ENCODE measurements at regions not wholly inside any gene's neighbourhood (a gene's known extent, or its start where the extent isn't known, plus 50 kb on each side); places are given as distances from the start of the nearest gene placed in this dataset.

DNA sequence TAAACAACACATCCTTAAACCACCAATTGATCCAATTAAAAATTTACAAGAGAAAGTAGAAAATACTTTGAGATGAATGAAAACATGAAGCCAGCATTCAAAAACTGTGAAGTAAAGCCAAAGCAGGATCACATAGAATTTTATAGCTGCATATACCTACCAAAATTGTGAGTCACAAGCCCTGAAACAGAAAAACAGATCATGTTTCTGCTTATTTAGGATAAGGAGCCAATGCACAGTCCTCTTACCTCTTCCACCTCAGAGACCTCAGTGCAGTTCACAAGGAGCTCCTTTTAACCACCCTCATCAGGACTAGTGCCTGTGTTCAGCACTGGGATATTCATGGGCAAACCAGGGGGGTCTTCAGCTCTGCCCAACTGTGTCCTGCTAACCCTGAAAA lies 386.7 kb downstream of the TECRL start:
- Histone ChIP-seq H3K27ac (no peak overlapping the region), H3K36me3 (no peaks in the 10 kb centered on the region), H3K9me3 (peaks cover 0 to 19% of the 10 kb centered on the region in 2 donors), H3K27me3 (no peaks in the 10 kb centered on the region), H3K4me1 (no peaks in the 10 kb centered on the region), H3K4me3 (no peak overlapping the region)
- TF ChIP-seq, protein P1, sequence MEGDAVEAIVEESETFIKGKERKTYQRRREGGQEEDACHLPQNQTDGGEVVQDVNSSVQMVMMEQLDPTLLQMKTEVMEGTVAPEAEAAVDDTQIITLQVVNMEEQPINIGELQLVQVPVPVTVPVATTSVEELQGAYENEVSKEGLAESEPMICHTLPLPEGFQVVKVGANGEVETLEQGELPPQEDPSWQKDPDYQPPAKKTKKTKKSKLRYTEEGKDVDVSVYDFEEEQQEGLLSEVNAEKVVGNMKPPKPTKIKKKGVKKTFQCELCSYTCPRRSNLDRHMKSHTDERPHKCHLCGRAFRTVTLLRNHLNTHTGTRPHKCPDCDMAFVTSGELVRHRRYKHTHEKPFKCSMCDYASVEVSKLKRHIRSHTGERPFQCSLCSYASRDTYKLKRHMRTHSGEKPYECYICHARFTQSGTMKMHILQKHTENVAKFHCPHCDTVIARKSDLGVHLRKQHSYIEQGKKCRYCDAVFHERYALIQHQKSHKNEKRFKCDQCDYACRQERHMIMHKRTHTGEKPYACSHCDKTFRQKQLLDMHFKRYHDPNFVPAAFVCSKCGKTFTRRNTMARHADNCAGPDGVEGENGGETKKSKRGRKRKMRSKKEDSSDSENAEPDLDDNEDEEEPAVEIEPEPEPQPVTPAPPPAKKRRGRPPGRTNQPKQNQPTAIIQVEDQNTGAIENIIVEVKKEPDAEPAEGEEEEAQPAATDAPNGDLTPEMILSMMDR (IDR thresholded peaks at IDR 0.05), result no peak
- intact Hi-C loops (cut with DNase I), result no loop called here
- no peak for DNase-seq
- no peak for ATAC-seq

DNA sequence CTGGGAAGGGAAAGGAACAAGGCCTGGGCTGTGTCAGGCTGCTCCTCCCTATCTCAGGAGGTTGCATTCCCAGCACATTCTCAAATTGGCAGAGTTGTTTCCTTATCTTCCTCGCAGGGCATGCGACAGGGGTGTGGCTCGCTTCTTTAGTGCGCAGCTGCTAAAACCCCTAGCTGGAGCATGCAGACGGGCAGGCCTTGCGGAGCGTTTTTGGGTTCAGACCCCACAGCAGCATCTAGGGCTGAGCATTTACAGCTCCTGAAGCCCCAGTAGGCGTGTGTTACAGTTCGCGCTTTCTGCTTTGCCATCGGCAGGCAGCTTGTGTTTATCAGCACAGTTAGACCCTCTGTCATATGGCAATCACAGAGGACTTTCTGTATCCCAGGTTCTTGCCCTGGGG lies 392.4 kb downstream of the TECRL start:
- Histone ChIP-seq H3K4me1 (no peaks in the 10 kb centered on the region), H3K27ac (no peak overlapping the region), H3K9me3 (peaks cover 0 to 10% of the 10 kb centered on the region in 2 donors), H3K36me3 (no peaks in the 10 kb centered on the region), H3K27me3 (no peaks in the 10 kb centered on the region), H3K4me3 (no peak overlapping the region)
- DNase-seq (peak in 1 of 4 donors; percentile 41), ATAC-seq (no peak)
- intact Hi-C loops (cut with DNase I), result no loop called here
- TF ChIP-seq, protein P1 (IDR thresholded peaks at IDR 0.05), result no peak

DNA sequence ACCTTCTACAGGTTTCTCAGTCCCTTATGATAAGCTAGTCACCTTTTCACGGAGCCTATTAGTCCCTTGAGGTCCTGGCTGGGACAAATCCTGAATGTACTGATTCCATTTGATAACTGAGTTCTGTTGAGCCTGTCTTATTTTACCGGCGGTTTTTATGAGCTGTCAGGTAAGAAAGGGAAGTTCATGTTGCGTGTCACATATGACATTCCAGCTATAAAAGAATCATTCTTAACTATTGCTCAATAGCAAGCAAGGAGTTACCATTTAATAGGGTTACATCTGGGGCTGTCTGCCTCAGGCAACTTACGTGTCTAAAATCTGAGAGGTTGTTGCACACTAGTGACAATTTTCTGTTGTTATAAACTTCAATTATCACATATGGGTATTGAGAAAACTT lies 394.6 kb downstream of the TECRL start:
- Histone ChIP-seq H3K9me3 (no peaks in the 10 kb centered on the region), H3K4me1 (no peaks in the 10 kb centered on the region), H3K27me3 (no peaks in the 10 kb centered on the region), H3K4me3 (no peak overlapping the region), H3K27ac (no peak overlapping the region), H3K36me3 (no peaks in the 10 kb centered on the region)
- TF ChIP-seq, protein P1 (IDR thresholded peaks at IDR 0.05), result no peak
- DNase-seq (no peak), ATAC-seq (no peak)
- intact Hi-C loops (cut with DNase I), result no loop called here

DNA sequence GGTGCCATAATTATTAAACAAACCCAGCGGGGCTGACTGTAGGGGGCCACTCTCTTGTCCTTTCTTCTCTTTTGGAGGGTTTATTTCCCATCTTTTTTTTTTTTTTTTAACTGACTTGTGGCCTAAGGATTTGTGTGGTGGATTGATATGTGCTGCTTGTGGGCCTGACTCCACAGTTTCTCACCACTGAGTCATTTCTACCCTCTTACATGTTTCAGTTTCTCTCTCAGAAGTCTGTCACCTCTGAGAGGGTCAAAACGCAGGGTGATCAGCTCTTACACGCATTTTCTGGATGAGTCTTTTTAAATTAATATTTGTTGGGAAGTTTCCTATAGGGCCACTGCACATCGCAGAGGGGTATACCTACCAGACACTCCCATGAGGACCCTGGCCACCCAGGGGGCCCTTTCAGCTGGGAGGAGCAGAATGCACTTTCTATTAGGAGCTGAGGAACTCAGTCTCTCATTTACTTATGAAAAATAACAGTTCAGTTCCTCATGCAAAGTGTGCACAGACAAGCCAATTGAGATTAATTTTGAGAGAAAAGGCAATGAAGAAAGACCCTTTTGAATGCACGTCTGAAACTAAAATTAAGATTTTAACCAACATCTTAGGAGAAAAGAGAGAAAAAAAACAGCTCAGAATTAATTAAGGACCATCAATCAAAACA lies 407.9 kb downstream of the TECRL start:
- intact Hi-C loops (cut with DNase I), result no loop called here
- ATAC-seq, result no peak

DNA sequence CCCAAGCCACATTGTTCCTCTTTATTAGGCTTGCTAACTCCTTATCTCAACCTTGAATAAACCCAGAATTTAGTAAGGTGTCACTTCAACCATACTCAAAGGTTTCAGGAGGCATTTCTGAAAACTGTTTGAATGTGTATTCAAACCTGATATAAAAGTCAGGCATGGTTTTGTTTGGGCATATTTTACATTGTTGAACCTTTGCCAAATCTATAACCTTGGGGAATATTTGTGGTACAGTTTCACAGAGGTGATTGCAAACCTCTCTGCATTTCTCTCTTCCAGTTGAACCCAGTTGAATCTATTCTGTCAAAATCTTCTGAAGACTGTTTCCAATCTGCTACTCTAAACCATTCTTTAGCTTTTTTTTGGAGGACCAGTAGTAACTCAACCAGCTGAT lies 409.0 kb downstream of the TECRL start:
- ATAC-seq (no peak), DNase-seq (no peak)
- Histone ChIP-seq H3K9me3 (peaks cover 0 to 2% of the 10 kb centered on the region in 2 donors), H3K36me3 (no peaks in the 10 kb centered on the region), H3K27me3 (no peaks in the 10 kb centered on the region), H3K27ac (no peak overlapping the region), H3K4me3 (no peak overlapping the region), H3K4me1 (no peaks in the 10 kb centered on the region)
- TF ChIP-seq, protein P1 (IDR thresholded peaks at IDR 0.05), result no peak
- intact Hi-C loops (cut with DNase I), result no loop called here

More for the DNA sequence above, 407.9 kb downstream of the TECRL start:
- no peak for DNase-seq
- H3K4me1 ChIP-seq, result no peaks in the 10 kb centered on the region
- H3K36me3 ChIP-seq, result no peaks in the 10 kb centered on the region
- H3K27me3 ChIP-seq, result no peaks in the 10 kb centered on the region
- TF ChIP-seq, protein P1 (IDR thresholded peaks at IDR 0.05), result no peak
- peaks cover 0 to 2% of the 10 kb centered on the region in 2 donors for H3K9me3 ChIP-seq
- H3K27ac ChIP-seq, result no peak overlapping the region
- no peak overlapping the region for H3K4me3 ChIP-seq
